Lower lobe of right lung (tissue), 2 donors: ENCODE measurements at regions not wholly inside any gene's neighbourhood (a gene's known extent, or its start where the extent isn't known, plus 50 kb on each side); places are given as distances from the start of the nearest gene placed in this dataset.
A peak's percentile ranks its signal among the peaks of the same experiment; 100 is the strongest.

Experiments used
- ATAC-seq, 2 donors: fragments of 200-7000 bp; cut with Tn5 transposase; one replicate each; pipeline ENCODE4 v1.9.1; 2020 to 2022; ENCODE audit warnings: mild to moderate bottlenecking in 2 of 2, moderate library complexity in 2 of 2
- DNase-seq: peaks from one replicate; pipeline ENCODE4 v3.0.0-alpha.2; 2020
- H3K27ac ChIP-seq: fragments of 200-600 bp; one replicate; pipeline ENCODE4 v1.8.0; 2022
- H3K27me3 ChIP-seq: fragments of 200-600 bp; one replicate; pipeline ENCODE4 v1.8.0; 2022; ENCODE audit warnings: low read depth
- H3K36me3 ChIP-seq: fragments of 200-600 bp; one replicate; pipeline ENCODE4 v1.8.0; 2022; ENCODE audit warnings: mild to moderate bottlenecking
- H3K4me1 ChIP-seq: fragments of 200-600 bp; one replicate; pipeline ENCODE4 v1.8.0; 2022
- H3K4me3 ChIP-seq: fragments of 200-600 bp; one replicate; pipeline ENCODE4 v1.8.0; 2022; ENCODE audit warnings: mild to moderate bottlenecking
- H3K9me3 ChIP-seq: fragments of 200-600 bp; one replicate; pipeline ENCODE4 v1.8.0; 2022
- CTCF ChIP-seq: fragments of 200-600 bp; IDR thresholded peaks from one replicate; pipeline ENCODE4 v1.8.0; 2022; ENCODE audit warnings: antibody characterized with exemption, mild to moderate bottlenecking
- intact Hi-C: fragments of 100-400 bp; cut with DNase I; formaldehyde crosslinking; loops from one replicate; pipeline ENCODE4 v1.11.0; 2022
- donor health status: DM: no; HTN: yes; CAD: no; lungs with severe emphysema.

DNA sequence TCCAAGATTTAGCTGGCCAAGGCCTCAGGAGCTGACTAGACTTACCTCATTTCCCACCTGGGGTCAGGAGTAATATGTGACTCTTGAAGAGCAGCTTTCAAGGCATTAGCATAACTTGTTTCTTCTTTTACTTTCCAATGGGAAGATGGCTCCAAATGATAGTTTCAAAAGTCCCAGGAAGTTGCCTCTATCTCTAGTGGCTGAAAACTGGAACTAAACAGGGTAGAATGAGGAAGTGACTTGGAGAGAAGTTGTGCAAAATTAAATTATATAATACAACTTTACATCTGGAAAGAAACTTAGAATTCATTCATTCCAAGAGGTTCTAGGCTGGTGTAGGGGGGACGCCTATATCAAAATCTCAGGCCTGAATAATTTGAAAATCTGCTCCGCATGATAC, 250.1 kb upstream of the FMN2 start:
- intact Hi-C loops: no loop called here
- no peak for DNase-seq
- ATAC-seq: peak in 1 of 2 donors; percentile 32
- Histone ChIP-seq H3K4me1 (no peaks in the 10 kb centered on the region), H3K27ac (no peak overlapping the region), H3K36me3 (no peaks in the 10 kb centered on the region), H3K4me3 (no peak overlapping the region), H3K9me3 (no peaks in the 10 kb centered on the region), H3K27me3 (no peaks in the 10 kb centered on the region)
- TF ChIP-seq CTCF: no peak

- intact Hi-C loops: no loop called here
- H3K4me1 ChIP-seq: no peaks in the 10 kb centered on the region
- H3K36me3 ChIP-seq: no peaks in the 10 kb centered on the region
- DNase-seq (no peak), ATAC-seq (no peak)
- TF ChIP-seq CTCF: no peak
- no peak overlapping the region for H3K27ac ChIP-seq
- H3K4me3 ChIP-seq: no peak overlapping the region
- no peaks in the 10 kb centered on the region for H3K9me3 ChIP-seq
- no peaks in the 10 kb centered on the region for H3K27me3 ChIP-seq
Observed at GRCh38 chr1:239843541-239843940, 248.1 kb upstream of the FMN2 start.

DNA sequence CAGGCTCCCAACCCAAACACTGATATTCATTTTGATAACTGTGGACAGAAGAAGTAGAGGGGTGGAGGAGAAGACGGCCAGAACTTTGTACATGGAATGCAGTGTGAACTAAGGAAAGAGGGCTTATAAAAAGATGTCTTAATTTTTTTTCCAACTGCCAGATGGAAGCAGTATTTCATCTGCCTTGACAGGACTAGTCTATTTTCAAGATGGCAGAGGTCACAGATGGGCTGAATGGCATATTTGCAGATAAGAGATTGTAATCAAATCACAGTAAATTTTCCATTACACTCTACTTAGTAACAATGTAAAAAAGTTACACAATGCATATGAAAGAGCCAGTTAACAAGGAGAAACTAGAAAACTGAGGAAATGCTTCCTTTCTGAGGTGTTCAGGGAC, 246.8 kb upstream of the FMN2 start:
- no peak for TF ChIP-seq CTCF

GRCh38 chr1:239854922-239855321, 236.8 kb upstream of the FMN2 start:
- DNase-seq (no peak), ATAC-seq (no peak)
- H3K27me3 ChIP-seq: no peaks in the 10 kb centered on the region
- no peak for TF ChIP-seq CTCF
- no peaks in the 10 kb centered on the region for H3K9me3 ChIP-seq
- H3K27ac ChIP-seq: no peak overlapping the region
- intact Hi-C loops: no loop called here
- no peaks in the 10 kb centered on the region for H3K4me1 ChIP-seq
- H3K4me3 ChIP-seq: no peak overlapping the region
- H3K36me3 ChIP-seq: no peaks in the 10 kb centered on the region

More for the DNA sequence above, 246.8 kb upstream of the FMN2 start:
- DNase-seq (no peak), ATAC-seq (no peak)
- H3K9me3 ChIP-seq: no peaks in the 10 kb centered on the region
- no peaks in the 10 kb centered on the region for H3K36me3 ChIP-seq
- intact Hi-C loops: no loop called here
- no peak overlapping the region for H3K27ac ChIP-seq
- no peak overlapping the region for H3K4me3 ChIP-seq
- no peaks in the 10 kb centered on the region for H3K4me1 ChIP-seq
- H3K27me3 ChIP-seq: no peaks in the 10 kb centered on the region

GRCh38 chr1:239856067-239856466, 235.6 kb upstream of the FMN2 start:
- no peaks in the 10 kb centered on the region for H3K36me3 ChIP-seq
- H3K4me1 ChIP-seq: no peaks in the 10 kb centered on the region
- H3K4me3 ChIP-seq: no peak overlapping the region
- no peak for TF ChIP-seq CTCF
- DNase-seq (no peak), ATAC-seq (no peak)
- no peak overlapping the region for H3K27ac ChIP-seq
- intact Hi-C loops: no loop called here
- no peaks in the 10 kb centered on the region for H3K9me3 ChIP-seq
- no peaks in the 10 kb centered on the region for H3K27me3 ChIP-seq

- H3K36me3 ChIP-seq: no peaks in the 10 kb centered on the region
- H3K4me1 ChIP-seq: no peaks in the 10 kb centered on the region
- H3K27ac ChIP-seq: no peak overlapping the region
- no peaks in the 10 kb centered on the region for H3K27me3 ChIP-seq
- intact Hi-C loops: no loop called here
- ATAC-seq (no peak), DNase-seq (no peak)
- TF ChIP-seq CTCF: no peak
- no peaks in the 10 kb centered on the region for H3K9me3 ChIP-seq
- no peak overlapping the region for H3K4me3 ChIP-seq
Observed at GRCh38 chr1:239856924-239857323, 234.8 kb upstream of the FMN2 start.
